Ovary (tissue), 7 donors: ENCODE measurements at regions not wholly inside any gene's neighbourhood (a gene's known extent, or its start where the extent isn't known, plus 50 kb on each side); places are given as distances from the start of the nearest gene placed in this dataset.

Experiments
- DNase-seq, 5 donors: peaks; one replicate each; pipeline ENCODE4 v3.0.0-alpha.2; 2019 to 2020
- H3K27ac ChIP-seq, 2 donors: fragments of 200-600 bp; one replicate each; pipeline versions ENCODE4 v1.5.1 to v1.8.0; 2019 to 2022
- H3K27me3 ChIP-seq: fragments of 200-600 bp; one replicate; pipeline ENCODE4 v1.8.0; 2022
- H3K36me3 ChIP-seq: fragments of 200-600 bp; sonication (generic); one replicate; pipeline ENCODE4 v1.5.1; 2019
- H3K4me1 ChIP-seq: one replicate; pipeline ENCODE4 v1.8.1; 2013; ENCODE audit warnings: mild to moderate bottlenecking, moderate library complexity; ENCODE audit not compliant: insufficient read depth
- H3K4me3 ChIP-seq: fragments of 200-600 bp; sonication (generic); one replicate; pipeline ENCODE4 v1.5.1; 2017
- H3K9me3 ChIP-seq, 2 donors: fragments of 200-600 bp in 1 of 2; sonication (generic) in 1 of 2; one replicate each; pipeline versions ENCODE4 v1.5.1 to v1.8.1; 2013 to 2019; ENCODE audit warnings: mild to moderate bottlenecking in 1 of 2, moderate library complexity in 1 of 2
- EP300 ChIP-seq: sonication (generic); formaldehyde crosslinking; IDR thresholded peaks from one replicate; pipeline ENCODE4 v1.6.1; 2017; ENCODE audit warnings: antibody characterized with exemption
- POLR2A ChIP-seq: fragments of 450-650 bp; IDR thresholded peaks from one replicate; pipeline ENCODE4 v1.6.1; 2017; ENCODE audit warnings: antibody characterized with exemption, mild to moderate bottlenecking, moderate library complexity
- WGBS, 3 donors: extraction: QIAGEN DNeasy Blood & Tissue Kit in 1 of 3; methylation state at CpG; one replicate each; pipeline versions ENCODE4 v1.1.5 to v1.1.7; 2013 to 2017; 5-methylcytosine and 5-hydroxymethylcytosine counted together
- intact Hi-C, 4 donors: fragments of 100-400 bp; cut with DNase I; formaldehyde crosslinking; loops; one replicate each; pipeline versions ENCODE4 v1.11.0 to v1.15.1; 2022 to 2023
- TF ChIP-seq, protein P1 (sequence below), 3 donors: fragments of 450-650 bp in 2 of 3; fragments of 200-600 bp in 1 of 3; IDR thresholded peaks; one replicate each; pipeline versions ENCODE4 v1.5.1 to v1.8.0; 2016 to 2022; ENCODE audit warnings: antibody characterized with exemption in 3 of 3, mild to moderate bottlenecking in 1 of 3
- donor health status: DM: no; HTN: no; CAD: no; lungs with moderate emphysema.
- donor health status: DM: no; HTN: no; CAD: no.
- donor health status: Bipolar disorder and iron deficiency.
- donor health status: DM: no; HTN: no; CAD: no.
- donor health status: DM: yes; HTN: yes; CAD: no.

DNA sequence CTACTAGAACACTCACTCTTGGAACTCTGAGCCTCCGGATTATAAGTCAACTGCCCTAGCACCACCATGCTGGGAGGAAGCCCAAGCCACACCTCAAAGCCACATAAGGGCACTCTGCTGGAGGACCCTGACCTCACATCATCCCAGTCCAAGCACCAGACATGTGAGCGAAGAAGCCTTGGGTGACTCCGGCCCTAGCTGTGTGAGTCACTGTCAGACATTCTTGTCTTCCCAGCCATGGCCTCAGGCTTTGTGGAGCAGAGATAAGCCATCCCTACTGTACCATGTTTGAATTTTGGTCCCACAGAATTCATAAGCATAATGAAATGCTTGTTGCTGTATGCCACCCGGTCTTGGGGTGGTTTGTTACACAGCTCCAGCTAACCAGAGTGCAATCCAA lies 247.7 kb downstream of the SOD2 start:
- Histone ChIP-seq H3K4me1 (no peaks in the 10 kb centered on the region), H3K4me3 (no peak overlapping the region), H3K36me3 (no peaks in the 10 kb centered on the region), H3K27me3 (no peaks in the 10 kb centered on the region), H3K27ac (no peak overlapping the region), H3K9me3 (no peaks in the 10 kb centered on the region)
- no peak for DNase-seq
- TF ChIP-seq, protein P1, sequence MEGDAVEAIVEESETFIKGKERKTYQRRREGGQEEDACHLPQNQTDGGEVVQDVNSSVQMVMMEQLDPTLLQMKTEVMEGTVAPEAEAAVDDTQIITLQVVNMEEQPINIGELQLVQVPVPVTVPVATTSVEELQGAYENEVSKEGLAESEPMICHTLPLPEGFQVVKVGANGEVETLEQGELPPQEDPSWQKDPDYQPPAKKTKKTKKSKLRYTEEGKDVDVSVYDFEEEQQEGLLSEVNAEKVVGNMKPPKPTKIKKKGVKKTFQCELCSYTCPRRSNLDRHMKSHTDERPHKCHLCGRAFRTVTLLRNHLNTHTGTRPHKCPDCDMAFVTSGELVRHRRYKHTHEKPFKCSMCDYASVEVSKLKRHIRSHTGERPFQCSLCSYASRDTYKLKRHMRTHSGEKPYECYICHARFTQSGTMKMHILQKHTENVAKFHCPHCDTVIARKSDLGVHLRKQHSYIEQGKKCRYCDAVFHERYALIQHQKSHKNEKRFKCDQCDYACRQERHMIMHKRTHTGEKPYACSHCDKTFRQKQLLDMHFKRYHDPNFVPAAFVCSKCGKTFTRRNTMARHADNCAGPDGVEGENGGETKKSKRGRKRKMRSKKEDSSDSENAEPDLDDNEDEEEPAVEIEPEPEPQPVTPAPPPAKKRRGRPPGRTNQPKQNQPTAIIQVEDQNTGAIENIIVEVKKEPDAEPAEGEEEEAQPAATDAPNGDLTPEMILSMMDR (IDR thresholded peaks at IDR 0.05) = no peak
- TF ChIP-seq EP300 (no peak), POLR2A (no peak)
- intact Hi-C loops = no loop called here
- 90 to 91% (median 90%) methylated on average over 4 of the region's 4 CpGs for WGBS, 3 donors

DNA sequence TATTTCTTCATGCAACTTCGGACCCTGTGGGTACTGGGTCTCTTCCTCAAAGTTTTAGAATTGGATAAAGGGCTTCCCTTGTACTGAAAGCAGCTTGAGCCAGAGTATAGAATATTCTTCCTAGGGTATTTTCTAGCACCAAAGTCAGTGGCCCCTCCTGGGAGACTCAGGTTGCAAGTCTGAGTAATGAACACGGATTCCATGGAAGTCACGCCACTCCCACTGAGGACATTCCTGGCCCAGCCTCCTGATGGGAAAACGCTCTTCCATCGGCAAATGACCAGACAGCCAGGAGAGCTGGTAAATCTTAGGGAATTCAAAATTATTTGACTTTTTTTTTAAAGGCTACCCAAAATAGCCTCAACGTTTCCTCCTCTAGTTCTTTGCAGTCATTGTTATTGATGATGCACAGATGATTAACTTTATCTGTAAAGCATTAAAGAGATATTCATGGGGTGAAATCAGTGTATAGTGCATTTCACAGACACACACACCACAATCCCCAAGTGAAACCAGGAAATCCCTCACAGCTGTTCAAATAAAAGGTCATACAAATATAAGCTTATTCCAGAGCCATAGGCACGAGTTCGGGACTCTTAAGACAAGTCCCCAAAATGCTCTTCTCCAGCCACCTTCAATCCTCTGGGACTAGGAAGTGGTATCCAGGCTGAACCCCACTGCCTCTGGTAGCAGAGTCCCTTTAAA lies 248.8 kb downstream of the SOD2 start:
- TF ChIP-seq, protein P1 (IDR thresholded peaks at IDR 0.05) = no peak
- TF ChIP-seq POLR2A = no peak
- no peak for TF ChIP-seq EP300
- WGBS, 3 donors = 68 to 74% (median 73%) methylated on average over 8 of the region's 8 CpGs
- intact Hi-C loops = no loop called here
- no peaks in the 10 kb centered on the region for H3K36me3 ChIP-seq
- H3K9me3 ChIP-seq = no peaks in the 10 kb centered on the region
- H3K27ac ChIP-seq = no peak overlapping the region
- H3K27me3 ChIP-seq = no peaks in the 10 kb centered on the region
- DNase-seq = no peak
- no peak overlapping the region for H3K4me3 ChIP-seq
- no peaks in the 10 kb centered on the region for H3K4me1 ChIP-seq

DNA sequence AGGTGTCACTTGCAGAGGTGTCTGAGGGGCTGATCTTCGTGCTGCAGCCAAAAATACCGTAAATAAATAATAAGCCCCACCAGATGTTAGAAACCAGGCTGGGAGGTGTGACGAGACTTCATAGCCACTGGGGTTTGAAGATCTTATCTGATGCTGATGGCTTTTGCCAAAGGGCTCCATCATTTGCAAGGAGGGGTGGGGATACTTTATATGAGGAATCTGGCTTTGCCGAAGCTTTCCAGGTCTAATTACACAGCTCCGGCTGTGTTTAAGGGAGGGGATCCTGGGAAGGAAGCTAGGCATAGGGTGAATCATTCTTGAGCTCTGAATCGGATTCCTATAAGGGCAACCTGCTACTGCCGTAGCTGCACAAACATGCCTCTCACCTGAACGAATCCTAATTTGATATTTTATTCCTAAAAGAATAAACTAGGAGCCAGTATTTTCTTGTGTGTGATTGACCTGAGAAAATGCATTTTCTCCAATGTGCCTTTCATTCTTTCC lies 249.6 kb downstream of the SOD2 start:
- intact Hi-C loops = no loop called here
- 74 to 75% (median 75%) methylated on average over 8 of the region's 8 CpGs for WGBS, 3 donors

DNA sequence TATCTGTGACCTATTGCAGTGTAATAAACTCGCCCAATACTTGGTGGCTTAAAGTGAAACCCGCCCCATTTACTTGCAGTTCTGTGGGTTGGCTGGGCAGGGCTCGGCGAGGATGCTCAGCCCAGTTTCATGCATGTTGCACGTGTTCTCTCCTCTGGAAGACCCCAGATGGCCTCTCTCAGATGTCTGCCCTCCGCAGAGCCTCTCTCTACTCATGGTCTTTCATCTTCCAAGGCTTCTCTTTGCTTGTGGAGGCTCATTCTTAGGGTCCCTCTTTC lies 251.4 kb downstream of the SOD2 start:
- no peak overlapping the region for H3K27ac ChIP-seq
- H3K4me1 ChIP-seq = no peaks in the 10 kb centered on the region
- 92 to 95% (median 94%) methylated on average over 6 of the region's 6 CpGs for WGBS, 3 donors
- H3K4me3 ChIP-seq = no peak overlapping the region
- no peaks in the 10 kb centered on the region for H3K36me3 ChIP-seq
- DNase-seq = no peak
- no peaks in the 10 kb centered on the region for H3K27me3 ChIP-seq
- TF ChIP-seq POLR2A = no peak
- TF ChIP-seq EP300 = no peak
- TF ChIP-seq, protein P1 (IDR thresholded peaks at IDR 0.05) = no peak
- intact Hi-C loops = no loop called here
- no peaks in the 10 kb centered on the region for H3K9me3 ChIP-seq

More for the DNA sequence above, 249.6 kb downstream of the SOD2 start:
- Histone ChIP-seq H3K36me3 (no peaks in the 10 kb centered on the region), H3K4me1 (no peaks in the 10 kb centered on the region), H3K9me3 (no peaks in the 10 kb centered on the region), H3K27me3 (no peaks in the 10 kb centered on the region), H3K4me3 (no peak overlapping the region), H3K27ac (no peak overlapping the region)
- no peak for DNase-seq
- TF ChIP-seq EP300 (no peak), POLR2A (no peak)
- TF ChIP-seq, protein P1 (IDR thresholded peaks at IDR 0.05) = no peak
